Naive thymus-derived CD8-positive, alpha-beta T cell (primary cell): ENCODE measurements at regions not wholly inside any gene's neighbourhood (a gene's known extent, or its start where the extent isn't known, plus 50 kb on each side); places are given as distances from the start of the nearest gene placed in this dataset.

Source experiments
- ATAC-seq, 2 donors: fragments of 150-1000 bp; cut with Tn5 transposase in 1 of 2; sonication (Bioruptor Pico), chemical (Tn5 transposase) in 1 of 2; 1 replicate in 1 of 2; 2 replicates in 1 of 2; pipeline ENCODE4 v1.10.0; 2021; ENCODE audit warnings: mild to moderate bottlenecking in 2 of 2, moderate library complexity in 2 of 2
- POLR2A ChIA-PET: fragments of 350-600 bp; sonication (Branson Sonifier 250); formaldehyde crosslinking; loops from one replicate; lab custom pipeline; 2021; ENCODE audit warnings: antibody characterized with exemption; lab: Charles Lee
- DNase-seq, 10 donors: peaks; one replicate each; pipeline versions ENCODE4 v3.0.0 to v3.0.0-alpha.2; 2020 to 2022
- H3K27ac Mint-ChIP-seq, 10 donors: one replicate each; pipeline ENCODE4 v1.8.0; 2020 to 2022; ENCODE audit warnings: mild to moderate bottlenecking in 10 of 10, mixed read lengths in 10 of 10, moderate library complexity in 4 of 10, inconsistent platforms in 1 of 10
- H3K27me3 Mint-ChIP-seq, 5 donors: one replicate each; pipeline ENCODE4 v1.8.0; 2021 to 2022; ENCODE audit warnings: mixed read lengths in 5 of 5
- H3K36me3 Mint-ChIP-seq, 3 donors: one replicate each; pipeline ENCODE4 v1.8.0; 2020 to 2022; ENCODE audit warnings: mixed read lengths in 3 of 3, mild to moderate bottlenecking in 2 of 3, inconsistent platforms in 1 of 3
- H3K4me1 Mint-ChIP-seq, 4 donors: one replicate each; pipeline ENCODE4 v1.8.0; 2021 to 2022; ENCODE audit warnings: mixed read lengths in 4 of 4
- H3K4me3 Mint-ChIP-seq, 10 donors: one replicate each; pipeline ENCODE4 v1.8.0; 2020 to 2022; ENCODE audit warnings: mild to moderate bottlenecking in 10 of 10, mixed read lengths in 10 of 10, moderate library complexity in 6 of 10, inconsistent platforms in 1 of 10
- H3K9me3 Mint-ChIP-seq, 9 donors: one replicate each; pipeline ENCODE4 v1.8.0; 2020 to 2022; ENCODE audit warnings: mixed read lengths in 9 of 9, mild to moderate bottlenecking in 3 of 9, inconsistent platforms in 1 of 9, moderate library complexity in 1 of 9

GRCh38 chr4:163077680-163078079 is 89.0 kb downstream of the NAF1 start:
- ATAC-seq (no peak), DNase-seq (no peak)
- no peaks in the 10 kb centered on the region for H3K36me3 Mint-ChIP-seq
- peaks cover 0 to 5% (median 2%) of the 10 kb centered on the region in 5 donors for H3K27me3 Mint-ChIP-seq
- H3K4me3 Mint-ChIP-seq: no peak overlapping the region
- H3K9me3 Mint-ChIP-seq: no peaks in the 10 kb centered on the region
- no peaks in the 10 kb centered on the region for H3K4me1 Mint-ChIP-seq
- no peak overlapping the region for H3K27ac Mint-ChIP-seq
- POLR2A ChIA-PET: no interaction called here

DNA sequence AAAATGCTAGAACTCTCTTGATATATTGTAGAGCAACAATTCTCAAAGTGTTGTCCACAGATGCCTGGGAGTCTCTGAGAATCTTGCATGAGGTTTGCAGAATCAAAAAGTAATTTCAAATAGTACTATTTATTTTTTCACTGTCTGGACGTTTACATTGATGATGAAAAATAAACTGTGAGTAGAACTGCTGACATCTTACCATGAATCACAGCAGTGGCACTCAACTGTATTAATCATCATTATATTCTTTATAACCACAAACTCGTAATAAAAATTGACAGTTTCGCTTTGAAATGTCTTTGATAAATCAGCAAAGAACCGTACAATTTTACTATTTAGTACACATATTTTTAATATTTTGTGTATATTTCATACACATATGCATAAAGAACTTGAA is 94.5 kb downstream of the NAF1 start:
- no peak for DNase-seq
- Mint-ChIP-seq H3K4me1 (no peaks in the 10 kb centered on the region), H3K9me3 (no peaks in the 10 kb centered on the region), H3K27ac (no peak overlapping the region), H3K27me3 (peaks cover 0 to 4% (median 0%) of the 10 kb centered on the region in 5 donors), H3K36me3 (no peaks in the 10 kb centered on the region), H3K4me3 (no peak overlapping the region)
- no peak for ATAC-seq
- POLR2A ChIA-PET: no interaction called here

DNA sequence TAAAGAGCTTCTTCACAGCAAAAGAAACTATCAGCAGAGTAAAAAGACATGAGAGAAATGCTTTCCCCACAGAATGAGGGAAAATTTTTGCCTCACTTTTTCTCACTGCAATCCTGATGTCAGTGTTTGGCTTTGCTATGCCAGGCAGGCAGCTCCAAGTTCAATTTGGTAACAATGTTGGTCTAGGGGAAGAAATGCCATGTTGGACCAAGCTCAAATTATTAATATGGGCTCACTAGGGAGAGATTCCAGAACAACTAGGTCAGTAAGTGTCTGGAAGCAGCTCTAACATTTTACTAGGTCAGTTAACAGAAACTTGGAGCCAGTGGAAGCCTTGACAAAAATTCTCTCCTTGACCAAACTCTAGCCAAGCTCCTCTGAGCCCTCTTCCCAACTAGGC is 95.4 kb downstream of the NAF1 start:
- Mint-ChIP-seq H3K9me3 (peaks cover 0 to 4% (median 0%) of the 10 kb centered on the region in 9 donors), H3K4me3 (no peak overlapping the region), H3K36me3 (no peaks in the 10 kb centered on the region), H3K27me3 (peaks cover 0 to 9% (median 7%) of the 10 kb centered on the region in 5 donors), H3K27ac (no peak overlapping the region), H3K4me1 (no peaks in the 10 kb centered on the region)
- DNase-seq (no peak), ATAC-seq (no peak)
- POLR2A ChIA-PET: no interaction called here

DNA sequence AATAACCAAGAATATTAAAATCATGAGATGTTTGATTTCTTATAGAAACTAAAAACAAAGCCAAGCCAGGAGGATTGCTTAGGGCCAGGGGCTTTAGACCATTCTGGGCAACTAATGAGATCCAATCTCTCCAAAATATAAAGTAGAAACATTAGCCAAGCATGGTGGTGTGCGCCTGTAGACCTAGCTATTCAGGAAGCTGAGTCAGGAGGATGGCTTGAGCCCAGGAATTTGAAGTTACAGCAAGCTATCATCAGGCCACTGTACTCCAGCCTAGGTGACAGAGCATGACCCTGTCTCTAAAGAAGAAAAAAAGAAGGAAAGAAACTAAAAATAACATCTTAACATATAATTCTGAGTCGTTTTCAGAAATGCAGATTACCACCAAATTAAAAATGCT is 96.7 kb downstream of the NAF1 start:
- POLR2A ChIA-PET: no interaction called here
- no peaks in the 10 kb centered on the region for H3K4me1 Mint-ChIP-seq
- no peak overlapping the region for H3K4me3 Mint-ChIP-seq
- H3K9me3 Mint-ChIP-seq: peaks cover 0 to 5% (median 0%) of the 10 kb centered on the region in 9 donors
- no peak for ATAC-seq
- no peaks in the 10 kb centered on the region for H3K36me3 Mint-ChIP-seq
- no peak for DNase-seq
- no peak overlapping the region for H3K27ac Mint-ChIP-seq
- H3K27me3 Mint-ChIP-seq: peaks cover 0 to 13% (median 8%) of the 10 kb centered on the region in 5 donors

DNA sequence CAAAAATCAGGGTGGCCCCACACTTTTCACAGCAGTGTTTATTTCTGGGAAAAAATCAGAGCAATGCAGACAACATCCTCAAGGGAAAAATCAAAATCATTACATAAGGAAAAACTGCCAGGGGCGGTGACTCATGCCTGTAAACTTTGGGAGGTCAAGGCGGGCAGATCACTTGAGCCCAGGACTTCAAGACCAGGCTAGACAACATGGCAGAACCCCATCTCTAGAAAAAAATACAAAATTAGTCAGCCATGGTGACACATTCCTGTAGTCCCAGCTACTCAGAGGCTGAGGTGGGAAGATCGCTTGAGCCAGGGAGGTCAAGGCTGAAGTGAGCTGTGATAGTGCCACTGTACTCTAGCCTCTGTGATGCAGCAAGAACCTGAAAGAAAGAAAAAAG is 102.8 kb downstream of the NAF1 start:
- POLR2A ChIA-PET: no interaction called here
- H3K4me3 Mint-ChIP-seq: no peak overlapping the region
- peaks cover 0 to 21% (median 9%) of the 10 kb centered on the region in 5 donors for H3K27me3 Mint-ChIP-seq
- H3K27ac Mint-ChIP-seq: no peak overlapping the region
- no peak for ATAC-seq
- H3K36me3 Mint-ChIP-seq: no peaks in the 10 kb centered on the region
- peaks cover 0 to 11% (median 3%) of the 10 kb centered on the region in 9 donors for H3K9me3 Mint-ChIP-seq
- DNase-seq: no peak
- no peaks in the 10 kb centered on the region for H3K4me1 Mint-ChIP-seq

- ATAC-seq: no peak
- no peaks in the 10 kb centered on the region for H3K4me1 Mint-ChIP-seq
- peaks cover 0 to 36% (median 8%) of the 10 kb centered on the region in 5 donors for H3K27me3 Mint-ChIP-seq
- H3K27ac Mint-ChIP-seq: no peak overlapping the region
- no peak overlapping the region for H3K4me3 Mint-ChIP-seq
- H3K9me3 Mint-ChIP-seq: peaks cover 0 to 3% (median 0%) of the 10 kb centered on the region in 9 donors
- no peaks in the 10 kb centered on the region for H3K36me3 Mint-ChIP-seq
- no peak for DNase-seq
- POLR2A ChIA-PET: no interaction called here
These were observed 118.2 kb downstream of the NAF1 start for GRCh38 chr4:163048447-163048846.

- Mint-ChIP-seq H3K4me3 (no peak overlapping the region), H3K4me1 (no peaks in the 10 kb centered on the region)
- no peak for ATAC-seq
These were observed 124.4 kb downstream of the NAF1 start for GRCh38 chr4:163042306-163042705.

DNA sequence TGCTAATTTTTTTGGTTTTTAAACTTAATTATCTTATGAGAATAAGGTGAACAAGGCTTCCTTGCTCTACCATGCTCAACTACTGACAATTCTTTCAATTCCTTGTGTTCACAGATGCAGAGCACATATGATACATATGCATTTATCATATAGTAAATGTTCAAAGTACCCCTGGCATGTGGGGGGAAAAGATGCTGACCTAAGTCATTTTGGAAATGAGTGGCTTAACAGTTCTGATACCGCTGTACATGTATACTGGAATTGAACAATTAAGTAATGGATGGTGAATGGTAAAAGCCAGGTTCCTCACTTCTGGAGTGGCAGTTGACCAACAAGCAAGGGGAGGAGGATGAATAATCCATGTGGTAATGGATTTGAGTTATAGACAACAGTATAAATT is 149.6 kb downstream of the NAF1 start:
- POLR2A ChIA-PET: no interaction called here
- DNase-seq: no peak

More at GRCh38 chr4:163042306-163042705, 124.4 kb downstream of the NAF1 start:
- no peak overlapping the region for H3K27ac Mint-ChIP-seq
- peaks cover 0 to 20% (median 12%) of the 10 kb centered on the region in 9 donors for H3K9me3 Mint-ChIP-seq
- H3K27me3 Mint-ChIP-seq: peaks cover 4 to 23% (median 8%) of the 10 kb centered on the region in 5 donors
- POLR2A ChIA-PET: no interaction called here
- H3K36me3 Mint-ChIP-seq: peaks cover 0 to 9% (median 2%) of the 10 kb centered on the region in 3 donors
- no peak for DNase-seq

DNA sequence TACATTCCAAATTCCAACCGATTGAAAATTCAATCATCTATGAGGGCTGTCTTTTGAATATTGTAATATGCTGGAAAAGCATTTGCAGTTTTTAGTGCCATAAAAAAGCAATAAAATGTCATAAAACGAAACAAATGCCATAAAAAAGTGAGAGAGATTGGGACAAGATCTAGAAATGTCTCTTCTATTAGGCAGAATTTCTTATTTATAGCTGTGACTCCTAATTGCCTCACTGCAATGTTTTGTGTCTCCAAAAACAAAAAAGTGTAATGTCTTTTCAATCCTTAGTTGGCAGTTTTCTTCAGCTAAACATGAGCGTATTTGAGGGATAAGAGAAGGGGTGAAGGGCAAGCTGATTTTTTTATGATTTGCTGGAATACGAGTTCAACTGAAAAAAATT is 153.9 kb downstream of the NAF1 start:
- ATAC-seq: no peak
- Mint-ChIP-seq H3K4me1 (no peaks in the 10 kb centered on the region), H3K27me3 (peaks cover 0 to 2% (median 0%) of the 10 kb centered on the region in 5 donors), H3K4me3 (no peak overlapping the region), H3K36me3 (peaks cover 0 to 6% (median 0%) of the 10 kb centered on the region in 3 donors), H3K27ac (no peak overlapping the region), H3K9me3 (peaks cover 0 to 20% (median 8%) of the 10 kb centered on the region in 9 donors)
- POLR2A ChIA-PET: no interaction called here
- no peak for DNase-seq

More for the DNA sequence above, 149.6 kb downstream of the NAF1 start:
- Mint-ChIP-seq H3K9me3 (peaks cover 0 to 3% (median under 1%) of the 10 kb centered on the region in 9 donors), H3K4me3 (no peak overlapping the region), H3K27me3 (peaks cover 0 to 3% (median 0%) of the 10 kb centered on the region in 5 donors), H3K36me3 (no peaks in the 10 kb centered on the region), H3K27ac (no peak overlapping the region), H3K4me1 (no peaks in the 10 kb centered on the region)
- no peak for ATAC-seq

GRCh38 chr4:163003979-163004378 is 162.7 kb downstream of the NAF1 start:
- H3K27ac Mint-ChIP-seq: no peak overlapping the region
- ATAC-seq (no peak), DNase-seq (no peak)
- H3K4me3 Mint-ChIP-seq: no peak overlapping the region
- H3K9me3 Mint-ChIP-seq: peaks cover 0 to 27% (median 15%) of the 10 kb centered on the region in 9 donors
- no peaks in the 10 kb centered on the region for H3K4me1 Mint-ChIP-seq
- peaks cover 0 to 5% (median 0%) of the 10 kb centered on the region in 3 donors for H3K36me3 Mint-ChIP-seq
- H3K27me3 Mint-ChIP-seq: peaks cover 2 to 10% (median 7%) of the 10 kb centered on the region in 5 donors
- POLR2A ChIA-PET: no interaction called here

DNA sequence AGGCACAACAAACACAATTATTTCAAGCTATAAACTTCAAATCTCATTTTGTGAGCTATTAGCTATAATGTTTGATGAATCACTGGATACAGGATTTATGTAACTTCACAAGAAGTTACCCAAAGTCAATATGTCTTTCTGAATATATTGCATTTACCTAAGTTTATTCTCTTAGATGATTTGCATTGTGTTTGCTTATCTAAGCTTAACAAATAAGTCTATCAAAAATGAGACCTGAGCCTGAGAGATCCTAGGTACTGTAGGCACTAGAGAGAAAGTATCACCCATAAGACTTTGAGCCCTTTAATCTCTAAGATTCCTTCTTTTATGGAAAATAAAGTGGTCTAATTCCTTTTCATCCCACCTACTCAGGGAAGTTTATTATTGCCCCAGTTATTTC is 178.2 kb downstream of the NAF1 start:
- POLR2A ChIA-PET: no interaction called here
- Mint-ChIP-seq H3K36me3 (no peaks in the 10 kb centered on the region), H3K4me3 (no peak overlapping the region), H3K9me3 (peaks cover 0 to 8% (median 0%) of the 10 kb centered on the region in 9 donors), H3K27me3 (peaks cover 2 to 11% (median 5%) of the 10 kb centered on the region in 5 donors), H3K4me1 (no peaks in the 10 kb centered on the region), H3K27ac (no peak overlapping the region)
- ATAC-seq (no peak), DNase-seq (no peak)

DNA sequence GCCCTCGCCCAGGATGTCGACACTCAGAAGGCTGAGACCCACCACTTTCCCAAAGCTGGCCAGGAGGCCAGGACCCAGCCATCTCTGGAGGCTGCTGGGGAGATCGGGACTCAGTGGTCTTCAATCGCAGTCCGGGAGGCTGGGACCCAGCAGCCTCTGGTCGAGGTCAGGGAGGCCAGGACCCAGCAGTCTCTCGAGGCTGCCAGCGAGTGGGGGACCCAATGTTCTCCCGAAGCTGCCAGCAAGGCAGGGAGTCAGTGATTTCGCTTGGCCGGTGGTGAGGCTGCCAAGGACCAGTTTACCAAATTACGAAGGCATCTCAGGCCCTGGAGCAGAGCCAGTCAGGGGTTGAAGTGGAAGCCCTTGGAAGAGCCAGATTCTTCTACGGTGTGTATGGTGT is 181.6 kb downstream of the NAF1 start:
- Mint-ChIP-seq H3K36me3 (no peaks in the 10 kb centered on the region), H3K27me3 (peaks cover 2 to 29% (median 5%) of the 10 kb centered on the region in 5 donors), H3K4me3 (no peak overlapping the region), H3K27ac (no peak overlapping the region), H3K9me3 (peaks cover 0 to 12% (median 0%) of the 10 kb centered on the region in 9 donors), H3K4me1 (no peaks in the 10 kb centered on the region)
- DNase-seq (no peak), ATAC-seq (no peak)
- POLR2A ChIA-PET: no interaction called here

- no peak overlapping the region for H3K4me3 Mint-ChIP-seq
- no peaks in the 10 kb centered on the region for H3K36me3 Mint-ChIP-seq
- H3K27me3 Mint-ChIP-seq: peaks cover 2 to 29% (median 5%) of the 10 kb centered on the region in 5 donors
- POLR2A ChIA-PET: no interaction called here
- no peak for ATAC-seq
- DNase-seq: no peak
- H3K9me3 Mint-ChIP-seq: peaks cover 0 to 12% (median 0%) of the 10 kb centered on the region in 9 donors
- H3K4me1 Mint-ChIP-seq: no peaks in the 10 kb centered on the region
- no peak overlapping the region for H3K27ac Mint-ChIP-seq
These were observed 182.1 kb downstream of the NAF1 start for GRCh38 chr4:162984621-162985020.

DNA sequence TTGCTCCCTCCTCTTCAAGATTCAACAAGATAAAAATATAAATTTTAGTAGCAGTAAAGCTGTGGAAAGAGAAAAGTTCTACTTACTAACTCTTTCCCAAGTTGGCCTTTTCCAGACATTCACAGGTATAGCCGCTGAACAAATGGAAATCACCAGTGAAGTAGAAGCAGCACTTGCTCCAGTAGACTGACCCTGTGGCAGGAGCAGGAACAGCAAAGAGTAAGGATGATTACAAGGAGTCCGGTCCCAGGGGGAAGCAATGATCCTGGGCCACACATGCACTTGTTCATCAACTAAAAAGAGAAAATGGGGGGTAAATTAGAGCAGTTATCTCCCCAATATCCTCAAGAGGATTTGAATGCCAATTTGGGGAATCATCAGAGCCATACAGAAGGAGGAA is 184.9 kb downstream of the NAF1 start:
- Mint-ChIP-seq H3K36me3 (no peaks in the 10 kb centered on the region), H3K27ac (no peak overlapping the region), H3K27me3 (peaks cover 0 to 29% (median 8%) of the 10 kb centered on the region in 5 donors), H3K4me1 (no peaks in the 10 kb centered on the region), H3K4me3 (no peak overlapping the region), H3K9me3 (peaks cover 0 to 12% (median 0%) of the 10 kb centered on the region in 9 donors)
- POLR2A ChIA-PET: no interaction called here
- ATAC-seq: no peak
- DNase-seq: no peak
